ENCODE measurements at regions not wholly inside any gene's neighbourhood (a gene's known extent, or its start where the extent isn't known, plus 50 kb on each side); places are given as distances from the start of the nearest gene placed in this dataset.

DNA sequence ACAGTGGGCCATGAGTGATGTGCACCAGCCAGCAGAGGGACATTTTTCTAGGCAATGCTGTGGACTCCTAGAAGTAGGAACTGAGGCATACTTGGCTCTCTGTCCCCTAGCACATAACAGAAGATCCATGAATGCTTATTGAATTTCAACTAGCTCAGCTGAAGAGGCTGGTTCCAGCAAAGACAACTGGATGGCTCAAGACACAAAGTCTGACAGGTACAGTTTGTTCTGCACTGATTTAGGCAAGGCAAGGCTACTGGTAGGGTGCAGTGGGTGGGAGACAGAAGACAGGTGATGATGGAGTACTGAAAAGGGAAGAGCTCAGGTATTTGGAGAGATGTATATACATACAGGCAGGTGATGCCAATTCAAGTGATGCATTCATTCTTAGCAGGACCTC lies 72.4 kb upstream of the USP47 start:
- intact Hi-C loops (cut with micrococcal nuclease), result no loop called here
- CTCF ChIA-PET, result interaction anchor here (1.1 kb wide), 1 partner anchor 16 kb away, joined by 3 read pairs; no protein-coding TSS in a partner anchor
- H2AFZ ChIP-seq (ENCODE audit: low read depth, low read length), result no peak overlapping the region
- H3K4me3 ChIP-seq (replicated peaks in 1 of 3; ENCODE audit: insufficient read depth in 1 of 3, low read depth in 1 of 3, low read length in 3 of 3), result no peak overlapping the region
- DNase-seq (ENCODE audit: low read depth, low spot score) (no peak), FAIRE-seq (no peak)
- dilution Hi-C loops (cut with MboI; ENCODE audit: extremely low pct_ligation_motif_present, low sequenced_read_pairs), result no loop called here
- no TSS peak for BruUV-seq (replicated peaks)
- H3K9me3 ChIP-seq (replicated peaks; ENCODE audit: control insufficient read depth, insufficient read depth, low read length), result no peaks in the 10 kb centered on the region
- H3K36me3 ChIP-seq (ENCODE audit: control insufficient read depth in 2 of 2, extremely low read depth in 1 of 2, insufficient read depth in 2 of 2, low read length in 2 of 2), result no peaks in the 10 kb centered on the region
- no peak overlapping the region for H3K4me2 ChIP-seq (ENCODE audit: insufficient read depth, low read length)
- H4K20me1 ChIP-seq (replicated peaks; ENCODE audit: control insufficient read depth, extremely low read depth, insufficient read depth, low read length), result no peaks in the 10 kb centered on the region
- no peak overlapping the region for H3K9ac ChIP-seq (replicated peaks; ENCODE audit: extremely low read depth, insufficient read depth, low read length)
- H3K27me3 ChIP-seq (ENCODE audit: control insufficient read depth in 2 of 2, insufficient read depth in 2 of 2, low read length in 2 of 2), result peaks cover 9 to 11% of the 10 kb centered on the region in 2 experiments
- no peaks in the 10 kb centered on the region for H3K9me1 ChIP-seq (replicated peaks; ENCODE audit: control insufficient read depth, extremely low read depth, insufficient read depth, low read length)
- no peaks in the 10 kb centered on the region for H3K4me1 ChIP-seq (ENCODE audit: control insufficient read depth, extremely low read depth, insufficient read depth, low read length)
- TF ChIP-seq FOS (IDR thresholded peaks at IDR 0.05; ENCODE audit: borderline replicate concordance, insufficient read depth, low read length) (no peak), EZH2 (IDR thresholded peaks at IDR 0.05; ENCODE audit: borderline replicate concordance, low read depth, low read length, severe bottlenecking) (no peak), JUN (IDR thresholded peaks at IDR 0.05; ENCODE audit: borderline replicate concordance, insufficient read depth, insufficient read length, low read depth) (no peak), POLR2A (IDR thresholded peaks at IDR 0.05; ENCODE audit: low read depth, low read length) (no peak)
- TF ChIP-seq, protein P1, sequence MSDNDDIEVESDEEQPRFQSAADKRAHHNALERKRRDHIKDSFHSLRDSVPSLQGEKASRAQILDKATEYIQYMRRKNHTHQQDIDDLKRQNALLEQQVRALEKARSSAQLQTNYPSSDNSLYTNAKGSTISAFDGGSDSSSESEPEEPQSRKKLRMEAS (IDR thresholded peaks at IDR 0.05; ENCODE audit: insufficient read depth, insufficient read length), result no peak
- TF ChIP-seq, protein P2, sequence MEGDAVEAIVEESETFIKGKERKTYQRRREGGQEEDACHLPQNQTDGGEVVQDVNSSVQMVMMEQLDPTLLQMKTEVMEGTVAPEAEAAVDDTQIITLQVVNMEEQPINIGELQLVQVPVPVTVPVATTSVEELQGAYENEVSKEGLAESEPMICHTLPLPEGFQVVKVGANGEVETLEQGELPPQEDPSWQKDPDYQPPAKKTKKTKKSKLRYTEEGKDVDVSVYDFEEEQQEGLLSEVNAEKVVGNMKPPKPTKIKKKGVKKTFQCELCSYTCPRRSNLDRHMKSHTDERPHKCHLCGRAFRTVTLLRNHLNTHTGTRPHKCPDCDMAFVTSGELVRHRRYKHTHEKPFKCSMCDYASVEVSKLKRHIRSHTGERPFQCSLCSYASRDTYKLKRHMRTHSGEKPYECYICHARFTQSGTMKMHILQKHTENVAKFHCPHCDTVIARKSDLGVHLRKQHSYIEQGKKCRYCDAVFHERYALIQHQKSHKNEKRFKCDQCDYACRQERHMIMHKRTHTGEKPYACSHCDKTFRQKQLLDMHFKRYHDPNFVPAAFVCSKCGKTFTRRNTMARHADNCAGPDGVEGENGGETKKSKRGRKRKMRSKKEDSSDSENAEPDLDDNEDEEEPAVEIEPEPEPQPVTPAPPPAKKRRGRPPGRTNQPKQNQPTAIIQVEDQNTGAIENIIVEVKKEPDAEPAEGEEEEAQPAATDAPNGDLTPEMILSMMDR (IDR thresholded peaks at IDR 0.05; ENCODE audit: extremely low read depth in 1 of 2, insufficient read depth in 1 of 2, low read depth in 1 of 2, low read length in 2 of 2), result no peak
- H3K79me2 ChIP-seq (ENCODE audit: control insufficient read depth, insufficient read depth, low read length), result no peaks in the 10 kb centered on the region
- POLR2A ChIA-PET, result no interaction called here
- H3K27ac ChIP-seq (ENCODE audit: insufficient read depth, low read depth, low read length), result no peak overlapping the region

DNA sequence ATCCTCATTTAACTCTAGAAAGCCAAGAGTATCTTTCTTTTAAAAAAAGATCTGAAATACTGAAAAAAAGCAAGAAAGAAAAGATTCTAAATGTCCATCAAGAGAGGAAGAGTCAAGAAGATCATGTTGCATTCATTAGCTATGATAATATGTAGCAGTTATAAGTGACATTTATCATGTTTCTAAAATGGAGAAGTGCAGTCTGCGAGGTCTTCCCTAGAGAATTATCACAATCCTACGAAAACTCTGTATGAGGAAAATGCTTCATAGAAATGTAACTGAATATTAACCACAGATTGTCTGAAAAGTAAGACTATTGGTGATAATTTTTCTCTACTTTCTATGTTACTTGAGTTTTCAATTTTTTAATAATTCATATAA lies 77.4 kb upstream of the USP47 start:
- Histone ChIP-seq H3K4me1 (ENCODE audit: control insufficient read depth, extremely low read depth, insufficient read depth, low read length) (no peaks in the 10 kb centered on the region), H3K9ac (replicated peaks; ENCODE audit: extremely low read depth, insufficient read depth, low read length) (no peak overlapping the region), H3K36me3 (ENCODE audit: control insufficient read depth in 2 of 2, extremely low read depth in 1 of 2, insufficient read depth in 2 of 2, low read length in 2 of 2) (no peaks in the 10 kb centered on the region), H3K4me2 (ENCODE audit: insufficient read depth, low read length) (no peak overlapping the region), H4K20me1 (replicated peaks; ENCODE audit: control insufficient read depth, extremely low read depth, insufficient read depth, low read length) (no peaks in the 10 kb centered on the region), H3K9me3 (replicated peaks; ENCODE audit: control insufficient read depth, insufficient read depth, low read length) (no peaks in the 10 kb centered on the region), H3K9me1 (replicated peaks; ENCODE audit: control insufficient read depth, extremely low read depth, insufficient read depth, low read length) (no peaks in the 10 kb centered on the region), H3K27me3 (ENCODE audit: control insufficient read depth in 2 of 2, insufficient read depth in 2 of 2, low read length in 2 of 2) (peaks cover 6 to 10% of the 10 kb centered on the region in 2 experiments), H2AFZ (ENCODE audit: low read depth, low read length) (no peak overlapping the region), H3K79me2 (ENCODE audit: control insufficient read depth, insufficient read depth, low read length) (no peaks in the 10 kb centered on the region), H3K4me3 (replicated peaks in 1 of 3; ENCODE audit: insufficient read depth in 1 of 3, low read depth in 1 of 3, low read length in 3 of 3) (no peak overlapping the region), H3K27ac (ENCODE audit: insufficient read depth, low read depth, low read length) (no peak overlapping the region)
- DNase-seq (ENCODE audit: low read depth, low spot score) (no peak), FAIRE-seq (no peak)
- ChIA-PET CTCF (interaction anchor here (0.9 kb wide), 1 partner anchor 10 kb away, joined by 3 read pairs; no protein-coding TSS in a partner anchor), POLR2A (no interaction called here)
- no TSS peak for BruUV-seq (replicated peaks)
- intact Hi-C loops (cut with micrococcal nuclease) (no loop called here), dilution Hi-C loops (cut with MboI; ENCODE audit: extremely low pct_ligation_motif_present, low sequenced_read_pairs) (no loop called here)
- TF ChIP-seq, protein P1 (IDR thresholded peaks at IDR 0.05; ENCODE audit: insufficient read depth, insufficient read length), result no peak
- TF ChIP-seq POLR2A (IDR thresholded peaks at IDR 0.05; ENCODE audit: low read depth, low read length) (no peak), EZH2 (IDR thresholded peaks at IDR 0.05; ENCODE audit: borderline replicate concordance, low read depth, low read length, severe bottlenecking) (no peak), GATA2 (IDR thresholded peaks at IDR 0.05; ENCODE audit: insufficient read depth, insufficient read length, low read depth, low read length) (no peak), FOS (IDR thresholded peaks at IDR 0.05; ENCODE audit: borderline replicate concordance, insufficient read depth, low read length) (no peak), MYC (IDR thresholded peaks at IDR 0.05; ENCODE audit: low read depth, low read length) (no peak), JUN (IDR thresholded peaks at IDR 0.05; ENCODE audit: borderline replicate concordance, insufficient read depth, insufficient read length, low read depth) (no peak), POLR2AphosphoS5 (IDR thresholded peaks at IDR 0.05; ENCODE audit: insufficient read depth, low read depth, low read length) (no peak)
- TF ChIP-seq, protein P2 (IDR thresholded peaks at IDR 0.05; ENCODE audit: extremely low read depth in 1 of 2, insufficient read depth in 1 of 2, low read depth in 1 of 2, low read length in 2 of 2), result no peak

All from endothelial cell of umbilical vein (primary cell).